ENCODE measurements at regions not wholly inside any gene's neighbourhood (a gene's known extent, or its start where the extent isn't known, plus 50 kb on each side); places are given as distances from the start of the nearest gene placed in this dataset.

DNA sequence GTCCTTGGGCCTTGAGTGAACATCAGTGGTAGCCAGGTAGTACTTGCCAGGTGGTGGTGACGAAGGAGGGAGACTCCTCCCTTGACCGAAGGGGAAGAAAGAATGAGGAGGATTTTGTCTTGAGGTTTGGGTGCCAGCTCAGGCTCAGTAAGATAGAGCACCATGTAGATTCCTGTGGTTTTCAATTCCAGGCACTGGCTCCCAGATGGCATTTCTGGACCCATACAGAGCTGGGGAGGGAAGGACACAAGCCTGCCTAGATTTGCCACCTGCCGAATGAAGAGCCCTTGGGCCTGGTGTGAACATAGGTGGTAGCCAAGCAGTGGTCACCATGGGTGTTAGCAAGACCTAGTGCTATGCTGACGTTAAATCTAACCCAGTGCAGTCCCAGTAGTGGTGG lies 108.8 kb upstream of the UBE2E3 start (continued):
- no peak for TF ChIP-seq USF2 (IDR thresholded peaks at IDR 0.05; ENCODE audit: borderline replicate concordance, low read depth, low read length)
- no peak for TF ChIP-seq FOSL2 (IDR thresholded peaks at IDR 0.05; ENCODE audit: borderline replicate concordance, low read depth)

DNA sequence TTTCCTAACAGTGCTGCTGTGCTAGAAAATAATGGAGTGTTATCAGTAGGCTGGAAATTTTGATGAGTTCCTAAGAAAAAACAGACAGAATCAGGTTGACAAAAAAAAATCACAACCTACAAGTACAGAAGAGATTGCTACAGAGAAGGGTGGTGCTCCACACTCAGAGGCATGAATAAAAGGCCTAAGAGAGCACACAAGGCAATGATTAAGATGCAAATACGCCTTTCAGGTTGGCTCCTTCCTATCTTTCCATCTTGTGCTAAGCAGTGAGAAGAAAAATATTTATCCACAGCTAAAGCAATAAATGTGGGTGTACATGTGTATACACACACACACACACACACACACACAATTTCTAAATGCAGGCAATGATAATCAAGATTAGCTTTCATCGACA lies 130.6 kb upstream of the UBE2E3 start:
- CTCF ChIA-PET: no interaction called here
- TF ChIP-seq, protein P1, sequence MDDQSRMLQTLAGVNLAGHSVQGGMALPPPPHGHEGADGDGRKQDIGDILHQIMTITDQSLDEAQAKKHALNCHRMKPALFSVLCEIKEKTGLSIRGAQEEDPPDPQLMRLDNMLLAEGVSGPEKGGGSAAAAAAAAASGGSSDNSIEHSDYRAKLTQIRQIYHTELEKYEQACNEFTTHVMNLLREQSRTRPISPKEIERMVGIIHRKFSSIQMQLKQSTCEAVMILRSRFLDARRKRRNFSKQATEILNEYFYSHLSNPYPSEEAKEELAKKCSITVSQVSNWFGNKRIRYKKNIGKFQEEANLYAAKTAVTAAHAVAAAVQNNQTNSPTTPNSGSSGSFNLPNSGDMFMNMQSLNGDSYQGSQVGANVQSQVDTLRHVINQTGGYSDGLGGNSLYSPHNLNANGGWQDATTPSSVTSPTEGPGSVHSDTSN (IDR thresholded peaks at IDR 0.05): no peak
- TF ChIP-seq FOXJ3 (CRISPR knock-in tag; IDR thresholded peaks at IDR 0.05) (no peak), MEF2A (IDR thresholded peaks at IDR 0.05; ENCODE audit: borderline replicate concordance, low read depth) (no peak), NFIC (IDR thresholded peaks at IDR 0.05; ENCODE audit: borderline replicate concordance) (no peak), MAX (IDR thresholded peaks at IDR 0.05; ENCODE audit: low read depth) (no peak), REST (IDR thresholded peaks at IDR 0.05; ENCODE audit: low read depth, low read length) (no peak), SIN3A (IDR thresholded peaks at IDR 0.05; ENCODE audit: borderline replicate concordance, low read depth, low read length) (no peak), IRF3 (IDR thresholded peaks at IDR 0.05; ENCODE audit: low read depth, low read length) (no peak), TCF12 (IDR thresholded peaks at IDR 0.05) (no peak), EP300 (IDR thresholded peaks at IDR 0.05; ENCODE audit: borderline replicate concordance in 1 of 2, low read depth in 1 of 2, low read length in 1 of 2) (no peak), RCOR1 (IDR thresholded peaks at IDR 0.05; ENCODE audit: low read length) (no peak)
- Histone ChIP-seq H3K79me2 (ENCODE audit: insufficient read depth) (no peaks in the 10 kb centered on the region), H3K4me3 (ENCODE audit: low read depth in 2 of 2, low read length in 1 of 2) (no peak overlapping the region), H3K27me3 (ENCODE audit: insufficient read depth) (no peaks in the 10 kb centered on the region), H3K4me1 (ENCODE audit: control insufficient read depth in 1 of 2, insufficient read depth in 2 of 2, low read depth in 1 of 2, low read length in 1 of 2) (no peaks in the 10 kb centered on the region; a peak in 1 of 4 replicates), H3F3A (replicated peaks; ENCODE audit: insufficient read depth) (no peaks in the 10 kb centered on the region), H2AFZ (ENCODE audit: low read depth) (no peak overlapping the region), H3K9me3 (no peaks in the 10 kb centered on the region), H3K36me3 (replicated peaks in 1 of 2; ENCODE audit: control insufficient read depth in 1 of 2, insufficient read depth in 2 of 2, low read length in 1 of 2) (no peaks in the 10 kb centered on the region), H3K9ac (no peak overlapping the region), H3K9me2 (no peaks in the 10 kb centered on the region), H3K27ac (ENCODE audit: low read depth in 2 of 2, low read length in 1 of 2) (no peak overlapping the region), H4K20me1 (ENCODE audit: insufficient read depth) (no peaks in the 10 kb centered on the region), H3K4me2 (no peak overlapping the region)
- no peak for DNase-seq
- POLR2A ChIA-PET: no interaction called here
- WGBS (ENCODE audit: low lambda C conversion rate): 86% methylated on average over 2 of the region's 2 CpGs

Measured in SK-N-SH (cell line).